OCI-LY3 (cell line): ENCODE measurements at regions not wholly inside any gene's neighbourhood (a gene's known extent, or its start where the extent isn't known, plus 50 kb on each side); places are given as distances from the start of the nearest gene placed in this dataset.

ENCODE experiments used
- EZH2phosphoT487 ChIP-seq: fragments of 200-600 bp; shearing (Covaris generic); IDR thresholded peaks from 2 replicates; pipeline ENCODE4 v1.6.1; 2018; ENCODE audit warnings: antibody characterized with exemption, mixed run types, low read depth
- TF ChIP-seq, protein P1 (sequence below): fragments of 200-600, 300-600 bp; sonication (generic); IDR thresholded peaks from 2 replicates; pipeline ENCODE4 v1.5.1; 2014; ENCODE audit warnings: antibody characterized with exemption, low read length, low read depth

DNA sequence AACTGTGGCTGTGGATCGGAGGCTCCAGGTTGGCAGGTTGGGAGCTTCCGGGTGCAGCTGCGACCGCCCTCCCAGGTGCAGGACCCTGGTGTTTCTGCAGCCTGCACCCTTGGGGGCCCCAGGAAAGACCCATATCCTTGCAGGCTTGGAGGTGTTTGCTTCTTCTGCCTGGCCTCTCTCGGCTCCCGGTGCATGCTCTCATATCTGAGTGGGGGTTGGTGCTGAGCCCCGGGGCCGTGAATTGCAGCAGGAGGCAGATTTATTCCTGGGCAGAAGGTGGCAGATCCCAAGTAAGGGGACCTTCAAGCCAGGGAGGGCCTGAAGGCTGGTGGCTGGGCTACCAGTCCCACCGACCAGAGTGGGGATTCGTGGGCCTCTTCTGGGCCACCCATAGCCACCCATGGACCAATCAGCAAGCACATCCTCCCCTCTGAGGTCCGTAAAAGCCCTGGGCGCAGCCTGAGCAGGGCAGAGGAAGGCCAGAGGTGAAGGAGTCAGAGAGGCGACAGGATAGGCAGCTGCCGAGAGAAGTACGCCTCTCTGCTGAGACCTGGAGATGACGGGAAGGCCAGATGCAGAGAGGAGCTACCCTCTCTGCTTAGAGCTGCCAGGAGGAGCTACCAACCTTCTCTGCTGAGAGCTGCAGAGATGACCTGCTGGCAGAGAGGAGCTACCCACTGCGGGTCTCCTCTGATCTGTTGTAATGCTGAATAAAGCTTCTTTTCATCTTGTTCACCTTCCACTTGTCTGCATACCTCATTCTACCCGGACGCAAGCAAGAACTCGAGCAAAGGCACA, 1279.0 kb upstream of the LRRTM1 start:
- TF ChIP-seq, protein P1, sequence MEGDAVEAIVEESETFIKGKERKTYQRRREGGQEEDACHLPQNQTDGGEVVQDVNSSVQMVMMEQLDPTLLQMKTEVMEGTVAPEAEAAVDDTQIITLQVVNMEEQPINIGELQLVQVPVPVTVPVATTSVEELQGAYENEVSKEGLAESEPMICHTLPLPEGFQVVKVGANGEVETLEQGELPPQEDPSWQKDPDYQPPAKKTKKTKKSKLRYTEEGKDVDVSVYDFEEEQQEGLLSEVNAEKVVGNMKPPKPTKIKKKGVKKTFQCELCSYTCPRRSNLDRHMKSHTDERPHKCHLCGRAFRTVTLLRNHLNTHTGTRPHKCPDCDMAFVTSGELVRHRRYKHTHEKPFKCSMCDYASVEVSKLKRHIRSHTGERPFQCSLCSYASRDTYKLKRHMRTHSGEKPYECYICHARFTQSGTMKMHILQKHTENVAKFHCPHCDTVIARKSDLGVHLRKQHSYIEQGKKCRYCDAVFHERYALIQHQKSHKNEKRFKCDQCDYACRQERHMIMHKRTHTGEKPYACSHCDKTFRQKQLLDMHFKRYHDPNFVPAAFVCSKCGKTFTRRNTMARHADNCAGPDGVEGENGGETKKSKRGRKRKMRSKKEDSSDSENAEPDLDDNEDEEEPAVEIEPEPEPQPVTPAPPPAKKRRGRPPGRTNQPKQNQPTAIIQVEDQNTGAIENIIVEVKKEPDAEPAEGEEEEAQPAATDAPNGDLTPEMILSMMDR, result no peak
- no peak for TF ChIP-seq EZH2phosphoT487
